ENCODE measurements at regions not wholly inside any gene's neighbourhood (a gene's known extent, or its start where the extent isn't known, plus 50 kb on each side); places are given as distances from the start of the nearest gene placed in this dataset.

GRCh38 chr1:222045236-222045635 is 303.3 kb upstream of the DUSP10 start:
- TF ChIP-seq FOXM1 (IDR thresholded peaks at IDR 0.05; ENCODE audit: borderline replicate concordance) (no peak), SUZ12 (IDR thresholded peaks at IDR 0.05) (no peak), ARNT (IDR thresholded peaks at IDR 0.05) (no peak), BHLHE40 (IDR thresholded peaks at IDR 0.05; ENCODE audit: borderline replicate concordance) (no peak), NFRKB (IDR thresholded peaks at IDR 0.05) (no peak), HDGF (IDR thresholded peaks at IDR 0.05; ENCODE audit: borderline replicate concordance) (no peak), SP1 (IDR thresholded peaks at IDR 0.05) (no peak), L3MBTL2 (conservative IDR thresholded peaks at IDR 0.05) (no peak)
- CTCF ChIA-PET = no interaction called here
- DNase-seq (ENCODE audit: extremely low spot score) = no peak
- POLR2A ChIA-PET = no interaction called here

GRCh38 chr1:222043444-222044292 is 301.8 kb upstream of the DUSP10 start:
- ChIA-PET CTCF (no interaction called here), POLR2A (no interaction called here)
- TF ChIP-seq PKNOX1 (IDR thresholded peaks at IDR 0.05) (no peak), FOXA1 (IDR thresholded peaks at IDR 0.05) (no peak), L3MBTL2 (conservative IDR thresholded peaks at IDR 0.05) (no peak), HDGF (IDR thresholded peaks at IDR 0.05; ENCODE audit: borderline replicate concordance) (no peak), ZNF384 (IDR thresholded peaks at IDR 0.05) (no peak), SP1 (IDR thresholded peaks at IDR 0.05) (no peak), FOXK2 (IDR thresholded peaks at IDR 0.05) (no peak), BHLHE40 (IDR thresholded peaks at IDR 0.05; ENCODE audit: borderline replicate concordance) (no peak), FOXM1 (IDR thresholded peaks at IDR 0.05; ENCODE audit: borderline replicate concordance) (no peak), TARDBP (IDR thresholded peaks at IDR 0.05) (no peak), ELF4 (IDR thresholded peaks at IDR 0.05) (no peak), CTBP1 (IDR thresholded peaks at IDR 0.05; ENCODE audit: borderline replicate concordance) (no peak), NFRKB (IDR thresholded peaks at IDR 0.05) (no peak), SUZ12 (IDR thresholded peaks at IDR 0.05) (no peak), LEF1 (IDR thresholded peaks at IDR 0.05; ENCODE audit: borderline replicate concordance) (no peak), ARNT (IDR thresholded peaks at IDR 0.05) (no peak)
- no peak for DNase-seq (ENCODE audit: extremely low spot score)

- CTCF ChIA-PET = interaction anchor here (0.5 kb wide), 1 partner anchor 10 kb away, joined by 4 read pairs; no protein-coding TSS in a partner anchor
- DNase-seq (ENCODE audit: extremely low spot score) = no peak
- no peak for TF ChIP-seq FOXA1 (IDR thresholded peaks at IDR 0.05)
- TF ChIP-seq ELF4 (IDR thresholded peaks at IDR 0.05) = no peak
- TF ChIP-seq NFRKB (IDR thresholded peaks at IDR 0.05) = no peak
- TF ChIP-seq BHLHE40 (IDR thresholded peaks at IDR 0.05; ENCODE audit: borderline replicate concordance) = no peak
- no peak for TF ChIP-seq TARDBP (IDR thresholded peaks at IDR 0.05)
- TF ChIP-seq ARNT (IDR thresholded peaks at IDR 0.05) = no peak
- TF ChIP-seq L3MBTL2 (conservative IDR thresholded peaks at IDR 0.05) = no peak
- no peak for TF ChIP-seq LEF1 (IDR thresholded peaks at IDR 0.05; ENCODE audit: borderline replicate concordance)
- TF ChIP-seq SUZ12 (IDR thresholded peaks at IDR 0.05) = no peak
- no peak for TF ChIP-seq HDGF (IDR thresholded peaks at IDR 0.05; ENCODE audit: borderline replicate concordance)
- TF ChIP-seq ZNF384 (IDR thresholded peaks at IDR 0.05) = no peak
- TF ChIP-seq FOXM1 (IDR thresholded peaks at IDR 0.05; ENCODE audit: borderline replicate concordance) = no peak
- no peak for TF ChIP-seq CTBP1 (IDR thresholded peaks at IDR 0.05; ENCODE audit: borderline replicate concordance)
- POLR2A ChIA-PET = no interaction called here
Observed at GRCh38 chr1:222042120-222042519, 300.2 kb upstream of the DUSP10 start.

- ChIA-PET CTCF (interaction anchor here (0.7 kb wide), 1 partner anchor 130 kb away, joined by 3 read pairs; no protein-coding TSS in a partner anchor), POLR2A (no interaction called here)
- TF ChIP-seq ARNT (IDR thresholded peaks at IDR 0.05) = no peak
- TF ChIP-seq TARDBP (IDR thresholded peaks at IDR 0.05) = no peak
- TF ChIP-seq PKNOX1 (IDR thresholded peaks at IDR 0.05) = no peak
- TF ChIP-seq SP1 (IDR thresholded peaks at IDR 0.05) = no peak
- no peak for TF ChIP-seq LEF1 (IDR thresholded peaks at IDR 0.05; ENCODE audit: borderline replicate concordance)
- no peak for TF ChIP-seq FOXA1 (IDR thresholded peaks at IDR 0.05)
- no peak for TF ChIP-seq ZNF384 (IDR thresholded peaks at IDR 0.05)
- no peak for TF ChIP-seq SUZ12 (IDR thresholded peaks at IDR 0.05)
- TF ChIP-seq HDGF (IDR thresholded peaks at IDR 0.05; ENCODE audit: borderline replicate concordance) = no peak
- TF ChIP-seq FOXM1 (IDR thresholded peaks at IDR 0.05; ENCODE audit: borderline replicate concordance) = no peak
- no peak for TF ChIP-seq ELF4 (IDR thresholded peaks at IDR 0.05)
- no peak for TF ChIP-seq BHLHE40 (IDR thresholded peaks at IDR 0.05; ENCODE audit: borderline replicate concordance)
- no peak for TF ChIP-seq FOXK2 (IDR thresholded peaks at IDR 0.05)
- TF ChIP-seq L3MBTL2 (conservative IDR thresholded peaks at IDR 0.05) = no peak
- TF ChIP-seq NFRKB (IDR thresholded peaks at IDR 0.05) = no peak
- DNase-seq (ENCODE audit: extremely low spot score) = no peak
Observed at GRCh38 chr1:222040955-222041354, 299.1 kb upstream of the DUSP10 start.

- DNase-seq (ENCODE audit: extremely low spot score) = no peak
- CTCF ChIA-PET = interaction anchor here (0.7 kb wide), 1 partner anchor 130 kb away, joined by 3 read pairs; no protein-coding TSS in a partner anchor
- TF ChIP-seq LEF1 (IDR thresholded peaks at IDR 0.05; ENCODE audit: borderline replicate concordance) = no peak
- no peak for TF ChIP-seq NFRKB (IDR thresholded peaks at IDR 0.05)
- POLR2A ChIA-PET = no interaction called here
Observed at GRCh38 chr1:222040121-222040805, 298.4 kb upstream of the DUSP10 start.

- TF ChIP-seq SP1 (IDR thresholded peaks at IDR 0.05) (no peak), TARDBP (IDR thresholded peaks at IDR 0.05) (no peak), FOXM1 (IDR thresholded peaks at IDR 0.05; ENCODE audit: borderline replicate concordance) (no peak), FOXK2 (IDR thresholded peaks at IDR 0.05) (no peak), BHLHE40 (IDR thresholded peaks at IDR 0.05; ENCODE audit: borderline replicate concordance) (no peak), HDGF (IDR thresholded peaks at IDR 0.05; ENCODE audit: borderline replicate concordance) (no peak), LEF1 (IDR thresholded peaks at IDR 0.05; ENCODE audit: borderline replicate concordance) (no peak), CTBP1 (IDR thresholded peaks at IDR 0.05; ENCODE audit: borderline replicate concordance) (no peak), PKNOX1 (IDR thresholded peaks at IDR 0.05) (no peak), FOXA1 (IDR thresholded peaks at IDR 0.05) (no peak), ELF4 (IDR thresholded peaks at IDR 0.05) (no peak), L3MBTL2 (conservative IDR thresholded peaks at IDR 0.05) (no peak), SUZ12 (IDR thresholded peaks at IDR 0.05) (no peak), ARNT (IDR thresholded peaks at IDR 0.05) (no peak), ZNF384 (IDR thresholded peaks at IDR 0.05) (no peak)
- POLR2A ChIA-PET = no interaction called here
- DNase-seq (ENCODE audit: extremely low spot score) = no peak
- CTCF ChIA-PET = no interaction called here
Observed at GRCh38 chr1:222038971-222039370, 297.1 kb upstream of the DUSP10 start.
